ENCODE measurements at regions not wholly inside any gene's neighbourhood (a gene's known extent, or its start where the extent isn't known, plus 50 kb on each side); places are given as distances from the start of the nearest gene placed in this dataset.

- peak; percentile 19 for DNase-seq (ENCODE audit: low read depth)
- no peak for TF ChIP-seq CTCF (IDR thresholded peaks at IDR 0.05; ENCODE audit: low read depth, low read length, missing control alignments)
- H3K4me3 ChIP-seq (ENCODE audit: low read depth, low read length): no peak overlapping the region
- in situ Hi-C loops (cut with HindIII; ENCODE audit: low sequenced_read_pairs): no loop called here
Measured at GRCh38 chr5:105931881-105932421, 1738.8 kb downstream of the EFNA5 start.

GRCh38 chr5:105929858-105930257, 1740.9 kb downstream of the EFNA5 start:
- DNase-seq (ENCODE audit: low read depth): no peak
- no peak for TF ChIP-seq CTCF (IDR thresholded peaks at IDR 0.05; ENCODE audit: low read depth, low read length, missing control alignments)
- in situ Hi-C loops (cut with HindIII; ENCODE audit: low sequenced_read_pairs): no loop called here
- no peak overlapping the region for H3K4me3 ChIP-seq (ENCODE audit: low read depth, low read length)

GRCh38 chr5:105924366-105924765, 1746.4 kb downstream of the EFNA5 start:
- TF ChIP-seq CTCF (IDR thresholded peaks at IDR 0.05; ENCODE audit: low read depth, low read length, missing control alignments): no peak
- in situ Hi-C loops (cut with HindIII; ENCODE audit: low sequenced_read_pairs): no loop called here
- H3K4me3 ChIP-seq (ENCODE audit: low read depth, low read length): no peak overlapping the region
- DNase-seq (ENCODE audit: low read depth): no peak

- in situ Hi-C loops (cut with HindIII; ENCODE audit: low sequenced_read_pairs): no loop called here
- no peak for DNase-seq (ENCODE audit: low read depth)
- TF ChIP-seq CTCF (IDR thresholded peaks at IDR 0.05; ENCODE audit: low read depth, low read length, missing control alignments): no peak
- H3K4me3 ChIP-seq (ENCODE audit: low read depth, low read length): no peak overlapping the region
Measured at GRCh38 chr5:105922574-105922973, 1748.2 kb downstream of the EFNA5 start.

- no peak for DNase-seq (ENCODE audit: low read depth)
- no peak overlapping the region for H3K4me3 ChIP-seq (ENCODE audit: low read depth, low read length)
- TF ChIP-seq CTCF (IDR thresholded peaks at IDR 0.05; ENCODE audit: low read depth, low read length, missing control alignments): no peak
- in situ Hi-C loops (cut with HindIII; ENCODE audit: low sequenced_read_pairs): no loop called here
Measured at GRCh38 chr5:105922080-105922479, 1748.7 kb downstream of the EFNA5 start.

- in situ Hi-C loops (cut with HindIII; ENCODE audit: low sequenced_read_pairs): no loop called here
Measured at GRCh38 chr5:105917189-105917588, 1753.5 kb downstream of the EFNA5 start.

More at GRCh38 chr5:105917189-105917588, 1753.5 kb downstream of the EFNA5 start:
- TF ChIP-seq CTCF (IDR thresholded peaks at IDR 0.05; ENCODE audit: low read depth, low read length, missing control alignments): no peak
- DNase-seq (ENCODE audit: low read depth): no peak
- no peak overlapping the region for H3K4me3 ChIP-seq (ENCODE audit: low read depth, low read length)
